ENCODE measurements at regions not wholly inside any gene's neighbourhood (a gene's known extent, or its start where the extent isn't known, plus 50 kb on each side); places are given as distances from the start of the nearest gene placed in this dataset.
"Not testable (repeated sequence)": the region's sequence is repeated elsewhere in the genome, so short reads cannot be mapped to it uniquely, and the experiment has no call there.

DNA sequence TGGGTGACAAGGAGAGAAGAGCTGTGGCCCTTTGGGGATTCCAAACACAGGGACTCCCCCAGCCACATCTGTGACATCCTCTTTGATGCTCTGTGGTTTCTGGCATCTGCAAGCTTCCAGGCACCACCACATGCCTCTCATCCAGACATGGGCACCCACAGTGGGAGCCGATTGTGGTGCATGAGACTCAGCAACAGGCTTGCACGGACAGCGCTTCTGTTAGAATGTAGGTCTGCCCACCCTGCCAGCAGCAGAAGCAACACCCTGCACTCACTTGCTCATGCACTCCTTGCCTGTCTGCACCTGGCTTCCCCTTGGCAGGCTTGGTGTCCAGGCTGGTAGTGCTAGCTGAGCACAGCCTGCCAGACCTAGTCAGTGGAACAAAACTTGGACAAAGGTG lies 735.0 kb upstream of the ZWINT start:
- DNase-seq = no peak
- in situ Hi-C loops (cut with HindIII; ENCODE audit: low pct_ligation_motif_present, low pct_unique_long_range_greater_than_20kb, low sequenced_read_pairs) = no loop called here

DNA sequence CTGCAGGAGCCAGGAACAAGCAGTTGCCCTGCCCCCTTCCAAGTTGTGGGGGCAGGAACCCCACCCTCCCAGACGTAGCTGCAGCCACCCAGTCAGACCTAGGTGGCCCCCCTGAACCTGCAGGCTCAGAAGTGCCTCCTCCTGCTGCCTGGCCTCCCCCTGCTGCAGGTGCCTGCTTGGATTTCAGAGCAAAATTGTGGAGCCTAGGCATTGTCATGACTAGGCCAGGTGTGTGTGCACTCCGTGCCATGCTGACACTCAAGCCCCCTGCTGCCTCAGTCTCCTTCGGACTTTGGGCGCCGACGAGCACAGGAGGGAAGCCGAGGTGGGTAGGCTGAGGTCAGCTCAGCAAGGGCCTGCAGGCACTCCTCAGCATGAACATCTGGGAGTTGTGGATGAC lies 733.9 kb upstream of the ZWINT start:
- in situ Hi-C loops (cut with HindIII; ENCODE audit: low pct_ligation_motif_present, low pct_unique_long_range_greater_than_20kb, low sequenced_read_pairs) = no loop called here
- no peak for DNase-seq

DNA sequence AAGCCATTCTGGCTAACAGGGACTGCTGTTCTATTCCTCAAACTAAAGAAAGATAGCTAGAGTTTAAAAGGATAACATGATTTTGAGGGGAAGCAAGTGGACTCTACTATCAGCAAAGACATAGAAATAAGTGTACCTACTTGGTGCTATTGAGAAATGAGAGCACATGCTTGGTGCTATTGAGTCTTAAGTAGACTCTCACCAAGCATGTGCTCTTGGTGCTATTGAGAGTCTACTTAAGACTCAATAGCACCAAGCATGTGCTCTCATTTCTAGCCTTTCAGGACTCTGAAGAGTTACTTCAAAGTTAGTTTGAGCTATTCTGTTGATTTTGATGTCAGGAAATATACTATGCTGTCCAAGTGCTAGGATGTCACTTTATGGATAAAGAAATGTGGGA lies 733.0 kb upstream of the ZWINT start:
- no peak for DNase-seq
- in situ Hi-C loops (cut with HindIII; ENCODE audit: low pct_ligation_motif_present, low pct_unique_long_range_greater_than_20kb, low sequenced_read_pairs) = no loop called here

DNA sequence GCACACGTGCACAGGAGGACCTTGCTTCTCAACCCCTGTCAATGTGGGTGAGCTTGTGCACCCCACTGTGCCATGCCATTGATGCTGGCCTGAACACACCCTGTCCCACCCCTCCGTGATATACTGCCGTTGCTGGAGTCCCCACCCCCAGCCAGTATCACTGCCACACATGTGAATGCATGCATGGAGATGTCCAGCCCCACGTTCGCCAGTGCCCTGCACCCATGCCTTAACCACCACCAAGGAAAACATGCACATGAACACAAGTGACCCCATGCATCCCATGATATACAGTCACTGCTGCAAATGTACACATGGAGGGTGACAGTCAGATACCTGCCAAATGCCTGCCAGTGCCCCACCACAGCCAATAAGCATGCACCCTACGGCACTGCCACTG lies 692.5 kb upstream of the ZWINT start:
- no peak for DNase-seq
- in situ Hi-C loops (cut with HindIII; ENCODE audit: low pct_ligation_motif_present, low pct_unique_long_range_greater_than_20kb, low sequenced_read_pairs) = no loop called here

DNA sequence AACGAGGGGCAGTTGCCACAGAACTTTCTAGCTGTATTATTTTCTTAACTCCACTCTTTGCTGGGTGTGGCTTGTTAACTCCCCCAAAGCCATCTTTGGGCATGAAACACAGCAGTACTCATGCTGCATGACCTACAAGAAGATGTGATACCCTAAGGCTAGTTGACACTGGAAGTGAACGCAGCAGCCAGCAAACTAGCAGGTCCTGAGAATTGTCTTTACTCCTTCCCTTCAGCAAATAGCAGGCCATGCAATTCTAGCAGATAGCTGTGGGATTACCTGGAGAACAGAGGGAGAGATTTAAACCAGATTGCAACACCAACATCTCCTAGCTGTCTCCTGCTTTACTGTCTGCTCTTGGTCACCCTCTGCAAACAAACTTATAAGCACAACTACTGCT lies 688.0 kb upstream of the ZWINT start:
- DNase-seq = no peak
- in situ Hi-C loops (cut with HindIII; ENCODE audit: low pct_ligation_motif_present, low pct_unique_long_range_greater_than_20kb, low sequenced_read_pairs) = no loop called here

DNA sequence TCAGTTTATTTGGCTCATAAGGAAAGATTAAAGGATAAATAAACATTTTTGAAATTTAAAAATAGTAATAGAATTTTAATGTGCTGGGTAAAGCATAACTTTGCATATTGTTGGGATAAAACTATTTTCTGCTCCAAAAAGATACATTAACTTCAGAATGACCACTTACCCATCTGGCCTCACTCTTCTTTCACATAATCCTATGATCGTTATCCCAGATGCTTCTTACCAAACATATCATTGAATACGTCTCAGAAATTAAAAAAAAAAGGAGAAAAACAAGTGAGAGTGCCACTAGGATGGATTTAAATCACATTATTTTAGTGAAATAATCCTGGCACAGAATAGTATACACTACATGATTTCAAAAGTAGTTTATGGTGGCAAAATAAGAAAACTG lies 677.5 kb upstream of the ZWINT start:
- in situ Hi-C loops (cut with HindIII; ENCODE audit: low pct_ligation_motif_present, low pct_unique_long_range_greater_than_20kb, low sequenced_read_pairs) = no loop called here
- no peak for DNase-seq

DNA sequence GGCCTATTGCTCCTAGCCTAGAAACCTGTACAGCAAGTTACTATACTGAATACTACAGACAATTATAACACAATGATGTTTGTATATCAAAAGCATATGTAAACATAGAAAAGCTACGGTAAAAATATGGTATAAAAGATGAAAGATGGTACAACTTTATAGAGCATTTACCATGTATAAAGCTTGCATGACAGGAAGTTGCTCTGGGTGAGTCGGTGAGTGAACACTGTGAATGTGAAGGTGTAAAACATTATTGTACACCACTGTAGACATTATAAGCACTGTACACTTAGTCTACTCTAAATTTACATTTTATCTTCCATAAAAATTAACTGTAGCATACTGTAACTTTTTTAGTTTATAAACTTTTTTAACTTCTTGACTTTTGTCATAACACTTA lies 674.3 kb upstream of the ZWINT start:
- in situ Hi-C loops (cut with HindIII; ENCODE audit: low pct_ligation_motif_present, low pct_unique_long_range_greater_than_20kb, low sequenced_read_pairs) = no loop called here
- no peak for DNase-seq

DNA sequence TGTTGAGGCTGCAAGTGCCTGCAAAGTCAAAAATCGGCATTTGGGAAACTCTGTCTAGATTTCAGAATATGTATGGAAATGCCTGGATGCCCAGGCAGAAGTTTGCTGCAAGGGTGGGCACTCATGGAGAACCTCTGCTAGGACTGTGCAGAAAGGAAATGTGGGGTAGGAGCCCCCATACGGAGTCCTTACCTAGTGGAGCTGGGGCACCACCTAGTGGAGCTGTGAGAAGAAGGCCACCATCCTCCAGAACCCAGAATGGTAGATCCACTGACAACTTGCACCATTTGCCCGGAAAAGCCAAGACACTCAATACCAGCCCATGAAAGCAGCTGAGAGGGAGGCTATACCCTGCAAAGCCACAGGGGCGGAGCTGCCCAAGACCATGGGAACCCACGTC lies 671.2 kb upstream of the ZWINT start:
- in situ Hi-C loops (cut with HindIII; ENCODE audit: low pct_ligation_motif_present, low pct_unique_long_range_greater_than_20kb, low sequenced_read_pairs); DNase-seq: not testable (repeated sequence)

DNA sequence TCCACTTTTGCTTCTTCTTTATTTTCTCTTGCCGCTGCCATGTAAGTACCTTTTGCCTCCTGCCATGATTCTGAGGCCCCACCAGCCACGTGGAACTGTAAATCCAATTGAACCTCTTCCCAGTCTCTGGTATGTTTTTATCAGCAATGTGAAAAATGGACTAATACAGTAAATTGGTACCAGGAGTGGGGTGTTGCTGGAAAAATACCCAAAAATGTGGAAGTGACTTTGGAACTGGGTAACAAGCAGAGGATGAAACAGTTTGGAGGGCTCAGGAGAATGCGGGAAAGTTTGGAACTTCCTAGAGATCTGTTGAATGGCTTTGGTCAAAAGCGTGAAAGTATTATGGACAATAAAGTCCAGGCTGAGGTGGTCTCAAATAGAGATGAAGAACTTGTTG lies 670.3 kb upstream of the ZWINT start:
- in situ Hi-C loops (cut with HindIII; ENCODE audit: low pct_ligation_motif_present, low pct_unique_long_range_greater_than_20kb, low sequenced_read_pairs) = no loop called here

DNA sequence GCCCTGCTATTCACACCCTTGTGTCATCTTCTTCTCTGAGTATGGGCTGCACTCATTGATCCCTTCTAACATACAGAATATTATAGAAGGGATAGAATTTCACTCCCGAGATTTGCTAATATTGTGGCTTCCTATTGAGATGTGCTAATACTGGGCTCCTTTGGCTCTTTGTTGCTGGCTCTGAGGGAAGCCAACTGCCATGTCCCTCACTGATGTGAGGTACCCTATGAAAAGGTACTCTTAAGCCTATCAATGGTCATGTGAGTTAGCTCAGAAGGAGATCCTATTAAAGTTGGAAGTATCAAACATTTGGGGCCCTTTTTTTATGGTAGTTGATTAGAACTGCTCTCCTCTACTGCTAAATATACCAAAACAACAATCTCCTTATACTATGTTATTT lies 665.2 kb upstream of the ZWINT start:
- no peak for DNase-seq
- in situ Hi-C loops (cut with HindIII; ENCODE audit: low pct_ligation_motif_present, low pct_unique_long_range_greater_than_20kb, low sequenced_read_pairs) = no loop called here

More for the DNA sequence above, 670.3 kb upstream of the ZWINT start:
- DNase-seq = no peak

DNA sequence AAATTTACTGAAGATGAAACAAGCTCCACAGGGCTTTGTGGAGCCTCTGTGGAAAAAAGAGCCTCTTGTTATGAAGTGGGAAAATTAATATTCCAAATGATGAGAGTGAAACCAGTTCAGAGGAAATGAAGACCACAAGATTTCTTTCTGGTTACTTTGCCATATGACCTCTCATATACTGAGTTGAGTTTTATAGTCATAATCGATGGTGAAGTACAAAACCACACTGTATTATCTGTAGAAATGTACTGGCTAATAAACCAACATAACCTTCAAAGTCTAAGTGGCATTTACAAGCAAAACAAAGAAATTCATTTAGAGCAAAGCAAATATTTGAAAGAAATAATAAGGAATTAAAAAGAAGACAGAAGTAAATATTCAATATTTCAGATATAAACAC lies 662.6 kb upstream of the ZWINT start:
- DNase-seq = no peak
- in situ Hi-C loops (cut with HindIII; ENCODE audit: low pct_ligation_motif_present, low pct_unique_long_range_greater_than_20kb, low sequenced_read_pairs) = no loop called here

DNA sequence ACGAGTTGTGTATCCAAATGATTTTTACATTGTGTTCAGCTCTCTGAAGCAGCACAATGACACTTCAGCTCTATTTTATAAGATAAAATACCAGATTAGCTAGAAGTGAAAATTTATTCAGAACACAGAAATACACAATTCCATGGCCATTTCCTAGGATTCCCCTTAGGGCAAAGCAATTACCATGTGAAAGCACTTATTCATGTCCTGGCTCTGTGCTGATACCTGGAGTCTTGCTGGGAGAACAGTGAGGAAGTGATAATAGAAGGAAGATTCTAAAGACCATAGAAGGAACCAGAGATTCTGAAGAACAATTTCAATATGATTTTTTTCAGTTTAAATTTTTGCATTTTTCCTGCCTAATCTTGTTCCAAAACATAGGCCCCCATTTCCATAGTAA lies 657.4 kb upstream of the ZWINT start:
- DNase-seq = no peak
- in situ Hi-C loops (cut with HindIII; ENCODE audit: low pct_ligation_motif_present, low pct_unique_long_range_greater_than_20kb, low sequenced_read_pairs) = no loop called here

DNA sequence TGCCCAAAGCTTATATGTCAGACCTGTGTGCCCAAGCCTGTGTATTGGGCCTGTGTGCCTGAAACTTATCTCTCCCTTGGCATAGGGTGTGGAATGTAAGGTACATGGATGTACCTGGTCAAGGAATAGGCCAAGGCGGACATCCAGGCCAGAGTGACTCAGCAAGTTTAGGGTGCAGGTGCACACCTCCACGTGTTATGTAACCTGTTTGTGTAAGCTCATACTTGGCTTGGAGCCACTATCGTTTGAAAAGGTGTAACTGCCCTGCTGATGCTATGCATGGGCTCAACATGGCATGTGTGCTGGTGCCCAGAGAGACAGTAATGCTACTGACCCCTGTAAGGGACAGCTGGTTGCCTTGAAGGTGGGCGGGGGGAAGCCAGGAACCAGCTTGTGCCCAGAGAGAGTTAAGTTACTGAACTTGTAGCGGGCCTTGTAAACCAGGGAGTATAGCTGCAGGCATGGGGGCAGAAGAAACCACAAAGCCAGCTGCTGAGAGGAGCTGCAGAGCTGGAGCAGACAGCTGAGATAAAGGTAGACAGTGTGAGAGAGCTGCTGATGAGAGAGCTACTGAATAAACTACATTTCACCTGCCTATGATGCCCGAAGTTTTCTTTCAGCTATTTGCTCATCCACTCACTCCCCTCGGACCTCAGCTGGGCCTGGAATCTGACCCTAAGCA lies 656.4 kb upstream of the ZWINT start:
- DNase-seq = no peak
- in situ Hi-C loops (cut with HindIII; ENCODE audit: low pct_ligation_motif_present, low pct_unique_long_range_greater_than_20kb, low sequenced_read_pairs) = no loop called here

DNA sequence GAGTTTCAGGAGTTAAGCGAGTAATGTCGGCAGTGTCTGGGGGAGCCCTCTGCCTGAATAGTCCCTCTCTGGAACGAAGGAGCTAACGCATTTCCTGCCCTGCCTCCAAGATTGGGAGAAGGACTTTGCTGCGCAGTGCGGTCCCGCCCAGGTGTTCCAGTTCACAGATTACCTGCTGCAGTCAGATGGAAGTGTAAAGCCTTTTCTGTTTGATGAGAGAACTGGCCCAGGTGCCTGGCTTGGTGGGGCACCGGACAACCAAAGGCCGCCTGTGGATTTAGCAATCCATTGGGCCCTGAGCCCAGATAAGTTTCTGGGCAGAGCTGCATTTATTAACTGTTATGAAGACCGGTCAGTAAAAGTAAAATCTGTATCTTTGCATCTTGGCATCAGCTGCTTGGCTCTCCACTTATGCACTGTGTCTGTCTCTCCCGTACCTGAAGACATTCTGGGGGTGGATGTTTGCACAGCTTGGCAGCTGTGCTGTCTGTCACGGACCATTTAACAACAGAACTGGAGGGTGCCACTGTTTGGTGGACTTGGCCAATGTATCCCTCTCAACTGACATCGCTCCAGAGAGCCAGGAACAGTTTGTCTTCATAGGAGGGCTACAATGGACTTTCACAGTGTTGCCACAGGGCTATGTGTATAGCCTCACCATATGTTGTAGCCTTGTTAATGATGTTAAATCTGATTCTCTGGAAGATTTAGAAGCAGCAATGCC lies 654.7 kb upstream of the ZWINT start:
- in situ Hi-C loops (cut with HindIII; ENCODE audit: low pct_ligation_motif_present, low pct_unique_long_range_greater_than_20kb, low sequenced_read_pairs) = no loop called here
- DNase-seq = no peak

DNA sequence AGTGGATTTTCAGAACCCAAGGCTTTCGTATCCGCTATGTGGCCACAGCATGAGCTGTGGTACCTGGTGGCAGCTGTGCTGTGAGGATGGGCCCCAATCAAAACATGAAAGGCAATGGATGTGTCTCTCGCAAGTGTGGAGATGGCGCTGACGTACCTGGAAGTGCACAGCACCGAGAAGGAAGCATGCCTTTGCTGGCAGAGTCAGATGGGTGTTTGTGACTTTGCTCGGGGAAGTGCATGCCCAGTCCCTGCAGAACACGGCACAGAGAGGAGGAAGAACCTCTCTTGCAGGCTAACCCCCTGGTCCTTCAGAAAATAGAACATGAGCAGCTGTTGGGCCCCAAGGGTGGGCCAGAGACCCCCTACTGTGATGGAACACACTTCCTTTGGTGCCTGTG lies 654.1 kb upstream of the ZWINT start:
- DNase-seq = no peak
- in situ Hi-C loops (cut with HindIII; ENCODE audit: low pct_ligation_motif_present, low pct_unique_long_range_greater_than_20kb, low sequenced_read_pairs) = no loop called here

DNA sequence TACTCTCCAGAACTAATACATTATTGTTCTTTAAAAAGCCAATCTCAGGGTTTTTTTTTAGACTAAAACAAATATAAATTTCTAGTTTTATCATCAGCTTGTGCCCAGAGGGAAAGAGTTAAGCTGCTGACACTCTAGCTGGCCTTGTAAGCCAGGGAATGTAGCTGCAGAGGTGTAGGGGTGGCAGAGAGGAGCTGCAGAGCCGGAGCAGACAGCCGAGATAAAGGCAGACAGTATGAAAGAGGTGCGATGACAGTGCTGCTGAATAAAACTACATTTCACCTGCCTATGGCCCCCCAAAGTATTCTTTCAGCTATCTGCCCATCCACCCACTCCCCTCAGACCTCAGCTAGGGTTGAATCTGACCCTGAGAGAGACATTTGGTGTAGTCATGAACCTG lies 653.7 kb upstream of the ZWINT start:
- in situ Hi-C loops (cut with HindIII; ENCODE audit: low pct_ligation_motif_present, low pct_unique_long_range_greater_than_20kb, low sequenced_read_pairs) = no loop called here
- DNase-seq = no peak

DNA sequence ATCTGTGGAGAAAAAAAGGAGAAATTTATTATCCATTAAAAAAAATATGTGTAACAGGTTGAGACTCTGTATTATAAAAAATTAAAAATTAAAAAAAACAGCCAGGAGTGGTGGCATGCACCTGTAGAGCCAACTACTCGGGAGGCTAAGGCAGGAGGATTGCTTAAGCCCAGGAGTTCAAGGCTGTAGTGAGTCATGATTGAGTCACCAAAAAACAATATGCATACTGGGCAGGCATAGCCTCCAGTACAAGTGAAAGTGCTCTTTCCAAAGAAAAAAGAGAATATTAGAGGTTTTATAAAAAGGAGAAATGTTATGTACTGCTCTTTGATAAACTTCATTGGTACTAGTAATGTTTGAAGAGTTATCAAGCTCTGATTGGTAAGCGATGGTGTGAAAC lies 647.1 kb upstream of the ZWINT start:
- in situ Hi-C loops (cut with HindIII; ENCODE audit: low pct_ligation_motif_present, low pct_unique_long_range_greater_than_20kb, low sequenced_read_pairs) = no loop called here
- DNase-seq = no peak

DNA sequence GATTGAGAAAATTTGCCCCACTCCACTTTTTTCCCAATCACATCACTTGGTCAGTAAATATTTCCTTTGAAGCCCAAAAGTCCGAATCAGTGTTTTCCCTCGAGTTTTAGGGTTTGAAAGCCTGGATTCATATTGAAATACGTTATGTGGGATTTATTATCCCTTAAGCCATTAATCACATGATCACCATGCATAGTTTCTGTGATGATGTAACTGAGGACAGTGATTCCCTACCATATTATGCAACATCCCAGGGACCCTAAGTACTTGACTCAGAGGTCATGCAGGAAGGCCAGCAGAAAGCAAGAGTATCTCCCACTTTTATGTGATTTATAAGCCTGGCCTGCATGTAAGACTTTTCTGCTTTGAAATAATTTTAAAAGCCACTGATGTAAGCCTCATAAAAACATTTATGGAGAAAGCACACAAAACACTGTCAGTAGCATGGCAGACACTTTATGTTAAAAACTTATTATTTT lies 630.6 kb upstream of the ZWINT start:
- in situ Hi-C loops (cut with HindIII; ENCODE audit: low pct_ligation_motif_present, low pct_unique_long_range_greater_than_20kb, low sequenced_read_pairs) = no loop called here
- DNase-seq = no peak

DNA sequence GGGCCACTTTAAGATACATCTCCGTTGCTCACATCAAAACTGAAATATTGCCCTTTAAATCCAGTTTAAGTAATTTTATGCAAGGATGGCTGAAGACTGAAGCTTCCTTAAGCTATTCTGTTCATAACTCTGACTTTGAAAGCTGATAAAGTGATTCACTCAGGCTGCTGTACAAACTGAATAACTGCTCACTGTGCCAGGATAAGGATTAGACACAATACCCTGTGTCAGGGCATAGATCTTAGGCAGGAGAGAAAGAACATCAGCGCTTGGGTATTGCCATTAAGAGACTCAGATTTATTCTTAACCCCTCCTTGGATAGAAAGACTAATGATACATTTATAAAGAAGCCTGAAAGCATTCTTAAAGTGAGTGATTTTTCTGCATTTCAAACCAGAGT lies 614.5 kb upstream of the ZWINT start:
- no peak for DNase-seq
- in situ Hi-C loops (cut with HindIII; ENCODE audit: low pct_ligation_motif_present, low pct_unique_long_range_greater_than_20kb, low sequenced_read_pairs) = no loop called here

DNA sequence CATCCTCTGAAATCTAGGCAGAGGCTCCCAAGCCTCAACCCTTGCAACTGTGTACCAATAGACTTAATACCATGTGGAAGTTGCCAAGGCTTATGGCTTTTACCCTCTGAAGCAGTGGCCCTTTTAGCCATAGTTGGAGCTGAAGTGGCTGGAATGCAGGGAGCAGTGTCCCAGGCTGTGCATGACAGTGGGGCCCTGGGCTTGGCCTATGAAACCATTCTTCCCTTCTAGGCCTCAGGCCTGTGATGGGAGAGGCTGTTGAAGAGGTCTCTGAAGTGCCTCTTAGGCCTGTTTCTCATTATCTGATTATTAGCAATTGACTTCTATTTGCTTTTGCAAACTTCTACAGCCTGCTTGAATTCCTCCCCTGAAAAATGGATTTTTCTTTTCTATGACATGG lies 612.7 kb upstream of the ZWINT start:
- in situ Hi-C loops (cut with HindIII; ENCODE audit: low pct_ligation_motif_present, low pct_unique_long_range_greater_than_20kb, low sequenced_read_pairs) = no loop called here
- no peak for DNase-seq
